NCI-H82 (cell line): ENCODE measurements at regions not wholly inside any gene's neighbourhood (a gene's known extent, or its start where the extent isn't known, plus 50 kb on each side); places are given as distances from the start of the nearest gene placed in this dataset.
"Not testable (repeated sequence)": the region's sequence is repeated elsewhere in the genome, so short reads cannot be mapped to it uniquely, and the experiment has no call there.

Experiments
- DNase-seq: peaks from one replicate; lab custom pipeline; 2025; lab: John Stamatoyannopoulos, UW

DNA sequence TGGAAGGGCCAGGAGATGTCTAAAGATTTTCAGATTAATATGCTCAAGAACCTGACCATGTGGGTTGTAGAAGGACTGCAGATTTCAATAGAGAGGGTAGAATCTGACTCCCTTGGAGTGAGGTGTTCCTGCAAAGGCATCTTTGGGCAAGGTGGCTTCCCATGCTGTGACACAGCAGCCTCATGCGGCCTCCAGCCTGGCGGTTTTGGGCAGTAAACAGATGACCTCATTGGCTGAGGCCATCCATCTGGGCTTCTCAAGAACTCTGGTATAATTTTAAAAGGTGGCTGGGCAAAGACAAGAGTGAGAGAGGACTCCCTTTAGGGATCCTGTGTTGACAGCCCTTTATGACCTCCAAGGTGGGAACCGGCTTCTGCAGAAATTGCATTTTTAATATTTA is 90.3 kb upstream of the ERCC6L2 start:
- no peak for DNase-seq

GRCh38 chr9:95784318-95784717 is 91.2 kb upstream of the ERCC6L2 start:
- DNase-seq = no peak

DNA sequence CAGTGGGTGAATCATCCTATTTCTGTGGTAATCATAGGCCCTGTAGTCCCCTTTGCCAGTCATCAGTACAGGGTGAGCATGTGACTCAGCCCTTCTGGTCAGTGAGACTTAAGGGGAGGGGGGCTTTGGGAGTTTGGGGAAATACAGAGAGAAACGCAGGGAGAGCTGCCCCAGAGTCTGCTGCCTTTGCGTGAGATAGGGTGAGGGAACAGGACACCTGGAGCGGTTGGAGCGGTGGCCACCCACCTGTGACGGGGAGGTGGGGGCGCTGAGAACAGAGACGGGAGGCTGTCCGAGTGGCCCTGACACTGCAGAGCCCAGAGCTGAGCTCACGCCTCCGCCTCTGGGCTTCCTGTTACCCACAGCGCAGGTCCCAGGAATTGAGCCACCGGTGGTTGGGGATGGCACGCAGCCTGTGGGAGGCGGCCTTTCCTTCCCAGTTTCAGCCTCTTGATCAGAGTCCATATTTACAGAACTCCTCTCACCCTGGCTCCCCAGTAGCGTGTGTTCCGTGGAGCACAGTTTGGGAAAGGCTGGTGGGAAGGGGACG is 92.0 kb upstream of the ERCC6L2 start:
- DNase-seq = no peak

- no peak for DNase-seq
Observed at GRCh38 chr9:95780751-95781150, 94.7 kb upstream of the ERCC6L2 start.

DNA sequence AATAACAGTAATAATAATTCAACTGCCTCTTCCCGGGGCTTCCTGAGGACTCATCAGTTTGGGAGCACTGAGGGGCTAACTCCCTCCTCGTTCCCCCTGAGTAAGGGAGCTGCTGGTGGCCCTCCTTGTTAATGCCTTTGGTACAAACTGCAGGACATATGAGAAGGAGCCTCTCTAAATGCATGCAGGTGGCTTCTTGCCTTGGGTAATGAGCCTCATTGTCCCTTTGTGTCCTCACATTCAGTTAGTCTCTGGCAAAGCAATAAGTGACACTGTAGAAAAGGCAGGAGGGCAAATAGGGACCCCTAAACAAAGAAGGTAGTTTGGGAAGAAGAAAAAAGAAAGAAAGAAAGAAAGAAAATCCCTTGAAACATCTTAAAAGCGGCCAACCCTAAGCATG is 95.4 kb upstream of the ERCC6L2 start:
- DNase-seq = no peak

DNA sequence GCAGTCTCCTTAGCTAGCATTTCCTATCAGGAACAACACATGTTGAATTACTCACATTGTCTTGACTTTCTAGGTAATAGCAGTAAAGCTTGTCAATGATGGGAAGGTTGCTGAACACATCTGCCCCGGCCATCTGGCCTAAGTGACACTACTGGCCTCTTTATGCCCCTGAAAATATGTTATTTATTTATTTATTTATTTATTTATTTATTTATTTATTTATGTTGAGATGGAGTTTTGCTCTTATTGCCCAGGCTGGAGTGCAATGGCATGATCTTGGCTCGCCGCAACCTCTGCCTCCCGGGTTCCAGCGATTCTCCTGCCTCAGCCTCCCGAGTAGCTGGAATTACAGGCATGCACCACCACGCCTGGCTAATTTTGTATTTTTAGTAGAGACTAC is 95.9 kb upstream of the ERCC6L2 start:
- not testable (repeated sequence) for DNase-seq

GRCh38 chr9:95778957-95779356 is 96.5 kb upstream of the ERCC6L2 start:
- DNase-seq = no peak

- no peak for DNase-seq
Observed at GRCh38 chr9:95777136-95777535, 98.4 kb upstream of the ERCC6L2 start.

- no peak for DNase-seq
Observed at GRCh38 chr9:95776176-95776575, 99.3 kb upstream of the ERCC6L2 start.

DNA sequence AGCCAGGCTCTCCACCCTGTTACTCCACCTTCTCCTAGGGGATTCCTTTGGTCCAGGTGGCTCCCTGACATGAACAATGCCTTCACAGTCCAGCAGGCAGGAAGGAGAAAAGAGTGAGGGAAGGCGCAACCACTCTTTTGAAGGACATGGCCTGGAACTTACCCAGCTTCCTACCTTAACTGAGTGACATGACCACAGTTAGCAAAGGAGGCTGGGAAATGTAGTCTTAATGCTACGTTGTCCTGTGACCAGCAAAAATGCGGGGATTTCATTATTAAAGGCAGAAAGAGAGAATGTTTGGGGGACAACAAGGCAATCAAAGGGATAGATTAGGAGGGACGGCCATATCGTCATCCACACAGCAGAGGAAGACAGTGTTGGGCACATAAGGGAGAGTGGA is 100.3 kb upstream of the ERCC6L2 start:
- no peak for DNase-seq

DNA sequence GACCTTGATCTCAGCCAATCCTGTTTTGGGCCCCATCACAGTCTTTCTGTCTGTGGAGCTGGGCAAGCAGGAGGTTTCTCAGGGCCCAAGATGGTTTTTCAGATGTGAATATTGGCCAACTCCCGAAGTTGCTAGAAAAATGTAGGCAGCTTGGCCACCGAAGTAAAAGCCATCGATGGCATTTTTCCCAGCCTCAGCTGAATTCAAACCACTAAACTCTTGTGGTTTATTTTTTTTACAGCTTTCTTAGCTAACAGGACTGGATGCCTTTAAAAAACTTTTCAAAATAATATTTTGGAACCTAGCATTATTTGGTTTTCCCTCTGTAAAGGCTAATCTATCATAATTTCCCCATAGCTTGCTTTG is 102.5 kb upstream of the ERCC6L2 start:
- no peak for DNase-seq

- DNase-seq = peak; percentile 51
Observed at GRCh38 chr9:95772320-95773052, 103.0 kb upstream of the ERCC6L2 start.

DNA sequence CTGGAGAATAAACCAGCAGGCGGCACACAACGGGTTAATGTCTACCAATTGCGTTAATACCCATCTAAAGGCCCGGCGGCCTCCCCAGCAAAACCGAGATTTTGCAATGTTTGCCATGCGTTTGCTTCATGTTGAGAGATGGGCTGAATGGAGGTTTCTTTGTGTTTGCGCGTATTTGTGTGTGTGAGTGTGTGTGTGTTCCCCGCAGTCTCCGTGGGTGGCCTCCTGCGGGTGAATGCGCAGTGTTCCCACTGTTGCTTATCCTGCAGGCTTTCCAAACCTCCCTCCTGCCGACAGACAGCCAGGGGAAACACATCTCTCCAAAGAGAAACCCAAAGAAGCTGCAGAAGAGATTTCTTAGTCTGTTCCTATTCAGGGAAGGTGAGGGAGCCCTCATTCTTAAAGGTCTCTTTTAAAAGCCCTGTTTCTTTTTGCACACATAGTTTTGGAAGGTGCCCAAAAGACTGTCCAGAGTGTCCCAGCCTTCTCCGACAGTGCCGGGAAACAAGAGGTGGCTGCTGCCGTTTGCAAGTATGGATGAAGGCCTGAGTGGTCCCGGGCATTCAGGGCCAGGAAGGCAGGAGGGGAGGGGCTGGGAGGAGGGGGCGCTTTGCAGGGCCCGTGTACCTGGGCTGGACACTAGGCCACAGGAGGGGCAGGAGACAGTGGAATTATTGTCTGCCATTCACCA is 103.8 kb upstream of the ERCC6L2 start:
- DNase-seq = no peak

- DNase-seq = peak; percentile 5
Observed at GRCh38 chr9:95770653-95771131, 104.8 kb upstream of the ERCC6L2 start.

DNA sequence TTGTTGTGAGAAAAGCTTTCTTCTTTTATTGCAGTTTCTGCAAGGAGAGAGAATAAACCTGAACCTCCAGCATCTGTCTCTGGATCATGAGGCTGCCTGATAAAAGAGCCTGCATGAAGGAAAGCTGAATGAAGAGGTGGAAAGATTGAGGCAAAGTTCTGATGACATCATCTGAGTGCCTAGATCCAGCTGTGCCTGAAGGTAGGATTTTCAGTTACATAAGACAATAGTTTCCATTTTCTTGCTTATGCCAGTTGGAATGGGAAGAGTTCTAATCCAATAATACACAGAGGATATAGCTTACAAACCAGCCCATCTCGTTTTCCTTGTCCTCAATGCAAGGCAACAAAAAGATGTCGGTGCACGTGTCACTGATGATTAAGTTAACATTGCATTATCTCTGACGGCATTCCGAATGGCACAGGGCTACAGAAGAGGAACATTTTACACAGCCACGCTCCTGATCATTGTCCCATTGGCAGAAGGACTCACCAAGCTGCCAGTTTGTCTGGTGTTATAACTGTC is 105.5 kb upstream of the ERCC6L2 start:
- no peak for DNase-seq

GRCh38 chr9:95769473-95769872 is 106.0 kb upstream of the ERCC6L2 start:
- no peak for DNase-seq

- DNase-seq = no peak
Observed at GRCh38 chr9:95766906-95767305, 108.6 kb upstream of the ERCC6L2 start.

DNA sequence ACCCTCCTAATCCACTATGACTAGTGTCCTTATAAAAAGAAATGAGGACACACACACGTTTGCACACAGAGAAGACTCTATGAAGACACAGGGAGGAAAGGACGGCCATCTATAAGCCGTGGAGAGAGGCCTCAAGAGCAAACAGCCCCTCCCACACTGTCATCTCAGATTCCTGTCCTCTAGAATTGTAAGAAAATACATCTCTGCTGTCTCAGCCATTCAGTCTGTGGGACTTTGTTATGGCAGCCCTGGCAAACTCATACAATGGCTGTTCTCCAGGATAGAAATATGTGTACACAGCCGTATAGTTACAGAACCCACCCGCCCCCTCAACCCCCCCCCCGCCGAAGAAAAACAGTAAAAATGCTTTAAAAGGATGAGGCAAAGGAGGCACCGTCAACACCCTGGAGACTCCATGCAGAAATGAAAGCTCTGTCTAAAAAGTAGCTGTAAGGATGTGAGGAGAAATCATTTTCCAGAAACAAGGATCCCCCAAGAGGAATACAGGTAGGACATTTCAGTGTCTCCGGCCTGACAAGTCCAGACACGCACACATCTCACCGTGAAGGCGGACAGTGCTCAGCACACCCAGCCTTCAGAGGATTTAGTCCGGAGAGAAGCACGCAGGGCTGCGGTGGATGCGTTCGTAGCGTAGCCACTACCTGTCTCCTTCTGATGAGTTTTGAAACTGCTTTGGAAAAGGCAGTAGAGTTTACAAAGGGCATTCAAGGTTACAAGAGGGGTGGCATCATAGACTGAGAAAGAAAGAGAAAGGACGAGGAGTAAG is 110.8 kb upstream of the ERCC6L2 start:
- no peak for DNase-seq

DNA sequence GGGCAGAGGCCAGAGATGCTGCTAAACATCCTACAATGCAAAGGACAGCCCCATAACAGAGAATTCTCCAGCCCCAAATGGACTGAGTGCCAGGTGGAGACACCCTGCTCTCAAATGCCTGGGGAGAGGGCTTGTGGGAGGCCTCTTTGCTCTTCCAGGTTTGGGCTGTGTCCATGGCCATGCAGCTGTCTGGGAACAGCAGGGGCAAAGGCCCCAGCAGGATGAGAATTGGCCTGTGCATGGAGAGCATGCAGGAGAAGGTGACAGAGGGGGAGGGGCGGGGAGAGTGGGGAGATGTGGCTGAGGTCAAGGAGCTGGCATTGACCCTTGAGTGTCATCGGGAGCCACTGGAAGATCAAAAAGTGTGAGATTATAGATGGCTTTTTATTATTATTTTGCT is 111.5 kb upstream of the ERCC6L2 start:
- no peak for DNase-seq

DNA sequence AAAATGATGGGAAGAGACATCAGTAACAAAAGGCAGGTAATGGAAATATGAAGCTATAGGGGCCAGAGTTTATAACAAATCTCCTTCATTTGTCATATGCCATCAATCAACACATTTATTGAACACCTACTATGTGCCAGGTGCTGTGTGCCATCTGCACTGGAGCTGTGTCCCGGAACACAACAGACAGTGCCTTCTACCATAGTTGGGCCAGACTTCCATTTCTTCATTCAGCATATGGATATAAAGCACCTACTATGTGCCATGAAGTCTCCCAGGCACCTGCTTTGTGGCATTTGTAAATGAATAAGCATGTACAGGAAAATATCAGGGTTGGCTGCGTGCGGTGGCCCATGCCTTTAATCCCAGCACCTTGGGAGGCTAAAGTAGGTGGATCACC is 112.5 kb upstream of the ERCC6L2 start:
- no peak for DNase-seq

GRCh38 chr9:95762322-95762721 is 113.2 kb upstream of the ERCC6L2 start:
- no peak for DNase-seq

DNA sequence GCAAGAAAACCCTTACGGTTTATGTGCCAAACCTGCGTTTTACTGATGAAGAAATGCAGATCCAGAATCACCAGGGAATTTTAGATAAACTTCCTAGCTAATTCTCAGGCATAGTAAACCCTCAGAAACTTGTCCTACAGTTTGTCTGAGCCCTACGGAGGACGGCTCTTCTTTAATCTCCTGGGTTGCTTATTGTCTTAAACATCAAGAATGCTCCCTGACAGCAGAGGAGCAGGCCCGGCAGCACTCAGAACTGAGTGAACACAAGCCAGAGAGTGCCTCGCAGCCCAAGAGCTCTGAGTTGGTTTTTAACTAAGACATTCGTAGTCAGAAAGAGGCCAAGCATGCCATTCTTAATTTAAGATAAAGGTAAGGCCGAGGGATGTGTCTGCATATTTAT is 114.7 kb upstream of the ERCC6L2 start:
- no peak for DNase-seq
